IPS-18a (cell line): ENCODE measurements at regions not wholly inside any gene's neighbourhood (a gene's known extent, or its start where the extent isn't known, plus 50 kb on each side); places are given as distances from the start of the nearest gene placed in this dataset.

ENCODE experiments used
- H3K27ac ChIP-seq: one replicate; pipeline ENCODE4 v1.5.1; 2013; ENCODE audit warnings: low read length
- H3K27me3 ChIP-seq: one replicate; pipeline ENCODE4 v1.6.1; 2013; ENCODE audit warnings: mild to moderate bottlenecking, low read length; ENCODE audit not compliant: control insufficient read depth, insufficient read depth
- H3K36me3 ChIP-seq: one replicate; pipeline ENCODE4 v1.6.1; 2013; ENCODE audit warnings: low read depth, low read length; ENCODE audit not compliant: control insufficient read depth
- H3K4me1 ChIP-seq: one replicate; pipeline ENCODE4 v1.6.1; 2013; ENCODE audit warnings: low read depth, low read length; ENCODE audit not compliant: control insufficient read depth
- H3K4me3 ChIP-seq: one replicate; pipeline ENCODE4 v1.5.1; 2013; ENCODE audit warnings: low read length
- H3K9ac ChIP-seq: one replicate; pipeline ENCODE4 v1.6.1; 2013; ENCODE audit warnings: mild to moderate bottlenecking, low read length, moderate library complexity
- H3K9me3 ChIP-seq: one replicate; pipeline ENCODE4 v1.6.1; 2013; ENCODE audit warnings: low read depth, low read length; ENCODE audit not compliant: control insufficient read depth

GRCh38 chr2:146158072-146158674, 1638.3 kb upstream of the ZEB2 start:
- Histone ChIP-seq H3K9me3 (no peaks in the 10 kb centered on the region), H3K36me3 (no peaks in the 10 kb centered on the region), H3K4me1 (no peaks in the 10 kb centered on the region), H3K4me3 (no peak overlapping the region), H3K27me3 (no peaks in the 10 kb centered on the region), H3K9ac (no peak overlapping the region), H3K27ac (no peak overlapping the region)

- H3K27ac ChIP-seq, result no peak overlapping the region
- H3K4me1 ChIP-seq, result no peaks in the 10 kb centered on the region
- H3K9ac ChIP-seq, result no peak overlapping the region
- H3K27me3 ChIP-seq, result no peaks in the 10 kb centered on the region
- no peaks in the 10 kb centered on the region for H3K36me3 ChIP-seq
- H3K4me3 ChIP-seq, result no peak overlapping the region
- no peaks in the 10 kb centered on the region for H3K9me3 ChIP-seq
Measured at GRCh38 chr2:146147448-146148012, 1627.6 kb upstream of the ZEB2 start.

DNA sequence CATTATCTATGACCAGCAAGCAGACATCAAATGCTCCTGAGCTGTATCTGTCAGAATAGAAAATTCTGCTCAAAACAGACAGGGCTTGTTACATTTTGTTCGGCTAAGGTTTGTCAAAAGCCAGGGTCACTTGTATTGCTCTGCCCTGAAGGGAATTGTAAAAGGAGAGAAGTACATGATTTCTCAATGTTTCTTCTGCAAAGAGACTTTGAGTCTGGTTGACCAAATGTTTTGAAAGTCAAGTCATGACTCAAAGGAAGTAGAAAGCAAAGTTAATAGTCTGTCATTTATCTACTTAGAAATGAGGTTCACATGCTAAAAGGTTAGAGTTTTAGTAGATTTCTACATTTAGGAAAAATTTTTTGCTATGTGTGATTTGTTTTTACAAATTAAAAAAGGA, 1624.1 kb upstream of the ZEB2 start:
- H3K36me3 ChIP-seq, result no peaks in the 10 kb centered on the region
- H3K27ac ChIP-seq, result no peak overlapping the region
- no peaks in the 10 kb centered on the region for H3K27me3 ChIP-seq
- no peak overlapping the region for H3K4me3 ChIP-seq
- no peak overlapping the region for H3K9ac ChIP-seq
- no peaks in the 10 kb centered on the region for H3K9me3 ChIP-seq
- no peaks in the 10 kb centered on the region for H3K4me1 ChIP-seq

DNA sequence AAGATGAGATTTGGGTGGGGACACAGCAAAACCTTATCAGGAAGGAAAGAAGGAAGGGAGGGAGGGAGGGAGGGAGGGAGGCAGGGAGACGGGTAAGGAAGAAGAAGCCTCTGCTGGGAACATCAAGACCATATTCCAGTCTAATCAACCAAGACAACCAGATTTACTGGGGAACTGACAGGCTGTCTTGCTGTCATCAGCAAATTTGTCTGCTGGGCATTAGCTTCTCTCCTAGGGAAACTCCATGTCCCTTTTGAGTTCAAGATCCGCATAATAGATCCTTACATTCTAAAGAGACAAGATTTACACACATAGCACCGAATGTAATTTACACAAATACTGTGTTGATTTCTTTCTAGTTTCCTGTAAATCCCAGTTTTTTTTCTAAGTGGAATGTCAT, 1618.9 kb upstream of the ZEB2 start:
- Histone ChIP-seq H3K4me1 (no peaks in the 10 kb centered on the region), H3K4me3 (no peak overlapping the region), H3K9me3 (no peaks in the 10 kb centered on the region), H3K9ac (no peak overlapping the region), H3K27me3 (no peaks in the 10 kb centered on the region), H3K27ac (no peak overlapping the region), H3K36me3 (no peaks in the 10 kb centered on the region)

DNA sequence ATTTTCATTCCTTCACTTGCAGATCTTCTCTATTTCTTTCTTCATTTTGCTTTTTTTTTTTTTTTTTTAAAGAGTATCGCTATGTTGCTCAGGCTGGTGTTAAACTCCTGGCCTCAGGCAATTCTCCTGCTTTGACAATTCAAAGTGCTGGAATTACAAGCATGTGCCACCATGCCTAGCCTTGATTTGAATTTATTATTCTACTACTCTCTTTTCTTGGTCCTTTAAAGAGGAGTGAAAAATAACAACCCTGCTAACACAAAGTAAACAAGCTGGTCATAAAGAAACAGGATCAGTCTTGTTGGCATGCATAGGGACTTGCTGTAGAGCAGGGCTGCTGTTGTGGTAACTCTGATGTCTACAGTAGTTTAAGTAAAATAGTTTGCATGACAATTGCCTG, 1615.3 kb upstream of the ZEB2 start:
- H3K27me3 ChIP-seq, result no peaks in the 10 kb centered on the region

GRCh38 chr2:146131785-146132184, 1611.9 kb upstream of the ZEB2 start:
- Histone ChIP-seq H3K36me3 (no peaks in the 10 kb centered on the region), H3K4me3 (no peak overlapping the region)

More for the DNA sequence above, 1615.3 kb upstream of the ZEB2 start:
- no peaks in the 10 kb centered on the region for H3K36me3 ChIP-seq
- no peak overlapping the region for H3K27ac ChIP-seq
- H3K9me3 ChIP-seq, result no peaks in the 10 kb centered on the region
- no peak overlapping the region for H3K9ac ChIP-seq
- H3K4me3 ChIP-seq, result no peak overlapping the region
- H3K4me1 ChIP-seq, result no peaks in the 10 kb centered on the region

GRCh38 chr2:146131048-146131447, 1611.1 kb upstream of the ZEB2 start:
- no peak overlapping the region for H3K9ac ChIP-seq
- no peak overlapping the region for H3K27ac ChIP-seq
- no peaks in the 10 kb centered on the region for H3K27me3 ChIP-seq
- no peak overlapping the region for H3K4me3 ChIP-seq
- H3K36me3 ChIP-seq, result no peaks in the 10 kb centered on the region
- H3K4me1 ChIP-seq, result no peaks in the 10 kb centered on the region
- no peaks in the 10 kb centered on the region for H3K9me3 ChIP-seq

More at GRCh38 chr2:146131785-146132184, 1611.9 kb upstream of the ZEB2 start:
- H3K9me3 ChIP-seq, result no peaks in the 10 kb centered on the region
- H3K27me3 ChIP-seq, result no peaks in the 10 kb centered on the region
- H3K27ac ChIP-seq, result no peak overlapping the region
- H3K9ac ChIP-seq, result no peak overlapping the region
- no peaks in the 10 kb centered on the region for H3K4me1 ChIP-seq

DNA sequence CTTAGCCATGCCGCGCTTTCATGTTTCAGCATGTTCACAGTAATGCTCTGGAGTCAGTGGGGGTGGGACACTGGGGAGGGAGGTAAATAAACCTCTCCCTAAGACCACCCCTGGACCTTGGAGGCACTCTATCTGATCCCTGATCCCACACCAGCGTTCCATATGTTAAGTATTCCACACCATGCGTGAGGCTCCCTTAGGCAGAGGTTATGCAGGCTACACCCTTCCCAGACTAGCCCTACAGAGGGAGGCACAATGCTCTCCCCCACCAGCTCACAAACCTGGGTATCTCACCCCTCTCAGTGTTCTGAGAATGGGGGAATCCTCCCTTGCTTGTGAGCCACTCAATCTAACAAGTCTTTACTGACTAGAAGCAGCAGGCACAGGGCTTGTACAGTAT, 1610.4 kb upstream of the ZEB2 start:
- H3K9me3 ChIP-seq, result no peaks in the 10 kb centered on the region
- no peaks in the 10 kb centered on the region for H3K4me1 ChIP-seq
- H3K4me3 ChIP-seq, result no peak overlapping the region
- no peak overlapping the region for H3K27ac ChIP-seq
- no peak overlapping the region for H3K9ac ChIP-seq
- H3K27me3 ChIP-seq, result no peaks in the 10 kb centered on the region
- no peaks in the 10 kb centered on the region for H3K36me3 ChIP-seq

DNA sequence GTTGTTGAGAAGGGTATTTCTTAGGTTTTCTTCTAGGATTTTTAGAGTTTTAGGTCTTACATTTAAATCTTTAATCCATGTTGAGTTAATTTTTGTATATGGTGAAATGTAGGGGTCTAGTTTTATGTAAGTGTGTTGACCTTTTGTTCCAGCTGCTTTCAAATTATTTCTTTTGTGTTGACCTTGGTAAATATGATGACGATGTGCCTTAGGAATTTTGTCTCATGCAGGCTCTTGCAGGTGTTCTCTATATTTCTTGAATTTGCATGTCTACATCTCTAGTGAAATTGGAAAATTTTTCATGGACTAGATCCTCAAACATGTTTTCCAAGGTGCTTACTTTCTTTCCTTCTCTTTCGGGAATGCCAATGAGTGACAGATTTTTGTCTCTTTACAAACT, 1609.3 kb upstream of the ZEB2 start:
- Histone ChIP-seq H3K27me3 (no peaks in the 10 kb centered on the region), H3K36me3 (no peaks in the 10 kb centered on the region), H3K9me3 (no peaks in the 10 kb centered on the region), H3K4me3 (no peak overlapping the region), H3K9ac (no peak overlapping the region), H3K27ac (no peak overlapping the region), H3K4me1 (no peaks in the 10 kb centered on the region)

- Histone ChIP-seq H3K9ac (no peak overlapping the region), H3K4me1 (no peaks in the 10 kb centered on the region), H3K27me3 (no peaks in the 10 kb centered on the region), H3K27ac (no peak overlapping the region), H3K36me3 (no peaks in the 10 kb centered on the region), H3K9me3 (no peaks in the 10 kb centered on the region), H3K4me3 (no peak overlapping the region)
Measured at GRCh38 chr2:146128216-146128615, 1608.3 kb upstream of the ZEB2 start.

DNA sequence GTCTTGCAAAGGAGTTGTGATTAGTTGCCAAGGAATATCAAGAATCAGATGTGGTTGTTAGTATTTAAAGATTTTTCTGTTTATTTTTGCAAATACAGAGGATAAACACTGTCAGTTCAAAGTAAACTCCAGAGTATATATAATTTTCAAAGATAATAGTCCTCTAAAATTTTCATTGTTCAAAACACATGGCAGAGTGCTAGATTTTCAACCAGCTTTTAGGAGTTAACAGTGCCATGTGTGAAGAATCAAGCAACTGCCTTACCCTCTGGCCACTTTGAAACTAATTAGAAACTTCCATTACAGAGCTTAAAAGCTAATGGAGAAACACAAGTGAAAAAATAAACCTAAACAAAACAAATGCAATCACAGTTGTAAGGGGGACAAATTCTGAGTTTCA, 1605.6 kb upstream of the ZEB2 start:
- no peaks in the 10 kb centered on the region for H3K36me3 ChIP-seq
- peaks cover 2% of the 10 kb centered on the region for H3K4me1 ChIP-seq
- H3K9ac ChIP-seq, result no peak overlapping the region
- no peak overlapping the region for H3K27ac ChIP-seq
- no peak overlapping the region for H3K4me3 ChIP-seq
- no peaks in the 10 kb centered on the region for H3K9me3 ChIP-seq
- H3K27me3 ChIP-seq, result no peaks in the 10 kb centered on the region

DNA sequence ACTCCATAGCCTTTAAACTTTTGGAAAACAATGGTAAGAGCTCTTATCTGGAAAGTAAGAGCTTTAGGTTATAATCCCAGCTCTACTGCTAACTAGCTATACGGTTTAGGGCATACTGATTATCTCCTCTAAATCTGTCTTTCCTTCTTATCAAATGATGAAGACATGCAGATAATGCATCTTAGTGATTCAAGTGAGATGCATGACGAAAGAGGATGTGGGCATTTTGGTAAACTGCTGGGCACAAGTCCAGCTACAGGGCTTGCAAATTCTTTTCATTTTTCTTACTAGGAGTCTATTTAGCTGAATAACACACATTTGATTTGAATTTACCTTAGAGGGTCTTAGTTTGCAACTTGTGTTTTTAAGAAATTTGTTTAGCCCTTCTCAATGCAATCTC, 1604.8 kb upstream of the ZEB2 start:
- Histone ChIP-seq H3K9me3 (no peaks in the 10 kb centered on the region), H3K36me3 (no peaks in the 10 kb centered on the region), H3K27ac (no peak overlapping the region), H3K27me3 (no peaks in the 10 kb centered on the region), H3K4me3 (no peak overlapping the region), H3K4me1 (peaks cover 5% of the 10 kb centered on the region), H3K9ac (no peak overlapping the region)
